DMS114 treated with DMSO at 0.1 percent for 48 hours (cell line): ENCODE measurements at regions not wholly inside any gene's neighbourhood (a gene's known extent, or its start where the extent isn't known, plus 50 kb on each side); places are given as distances from the start of the nearest gene placed in this dataset.

Source experiments
- DNase-seq: peaks from one replicate; lab custom pipeline; 2025; ENCODE audit not compliant: unreplicated experiment; lab: John Stamatoyannopoulos, UW

DNA sequence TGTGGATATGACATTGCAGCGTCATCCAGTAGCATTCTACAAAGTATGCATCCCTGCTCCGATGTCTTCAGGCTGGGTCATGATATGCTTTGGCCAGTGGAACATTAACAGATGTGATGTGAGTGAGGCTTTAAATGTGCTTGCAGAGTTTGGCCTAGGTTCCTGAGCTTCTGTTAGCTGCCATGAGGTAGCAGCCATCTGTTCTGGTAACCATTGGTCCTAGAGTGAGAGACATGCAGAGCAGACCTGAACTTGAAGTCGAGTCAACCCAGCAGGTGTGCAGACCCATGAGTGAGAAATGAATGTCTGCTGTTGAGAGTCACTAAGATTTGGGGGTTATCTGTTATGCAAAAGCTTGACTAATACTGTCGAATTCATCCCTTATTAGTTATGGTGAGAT, 73.8 kb upstream of the NABP1 start:
- no peak for DNase-seq

DNA sequence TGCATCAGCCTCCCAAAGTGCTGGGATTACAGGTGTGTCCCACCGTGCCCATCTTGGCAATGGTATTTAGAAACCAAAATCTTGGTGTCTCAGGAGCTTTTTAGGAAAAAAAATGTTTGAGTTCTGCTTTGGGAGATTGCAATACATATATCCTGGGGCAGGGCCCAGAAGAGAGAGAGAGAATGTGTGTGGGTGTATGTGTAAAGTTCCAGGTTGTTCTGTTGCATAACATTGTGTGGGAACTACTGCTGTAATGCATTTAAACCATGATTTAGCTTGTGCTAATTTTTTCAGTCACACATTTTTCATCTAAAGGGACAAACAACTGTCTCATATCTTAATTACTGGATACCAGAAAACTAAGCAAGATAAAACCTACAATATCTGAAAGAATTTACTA, 70.8 kb upstream of the NABP1 start:
- no peak for DNase-seq

DNA sequence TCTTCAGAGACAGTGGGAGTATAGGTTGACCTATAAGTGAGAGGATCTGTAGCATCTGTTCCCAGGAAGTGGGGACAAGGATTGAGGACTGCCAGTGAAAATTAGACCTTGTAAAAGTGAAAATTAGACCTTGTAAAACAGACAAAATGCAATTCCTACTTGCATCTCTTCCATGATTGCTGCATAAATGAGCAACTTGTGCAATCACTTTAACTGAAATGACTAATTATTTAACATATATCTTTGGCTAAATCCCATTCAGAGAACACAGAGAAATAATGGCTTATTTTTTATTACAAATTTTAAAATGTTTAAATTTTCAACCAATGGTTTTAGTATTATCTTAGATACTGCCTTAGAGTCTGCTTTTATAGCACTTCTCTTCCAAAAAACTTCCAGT, 67.2 kb upstream of the NABP1 start:
- no peak for DNase-seq

DNA sequence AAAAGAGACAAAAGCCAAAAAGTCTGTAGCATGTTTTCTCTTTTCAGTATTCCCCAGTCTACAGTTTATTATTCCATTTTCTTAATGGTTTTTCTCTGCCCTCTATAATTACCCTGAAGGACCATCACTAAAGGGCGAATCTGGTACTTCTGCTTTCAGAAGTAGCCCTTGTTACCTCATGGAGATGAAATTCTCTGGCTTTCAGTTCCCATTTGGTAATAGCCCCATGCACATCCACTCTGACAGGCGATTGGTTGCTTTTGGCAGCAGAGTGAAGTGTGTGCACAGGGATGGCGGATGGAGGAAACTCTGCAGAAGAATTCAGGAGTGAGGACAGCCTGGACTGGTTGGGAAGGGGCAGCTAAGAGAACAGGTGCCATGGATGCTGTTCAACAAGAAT, 66.3 kb upstream of the NABP1 start:
- no peak for DNase-seq

DNA sequence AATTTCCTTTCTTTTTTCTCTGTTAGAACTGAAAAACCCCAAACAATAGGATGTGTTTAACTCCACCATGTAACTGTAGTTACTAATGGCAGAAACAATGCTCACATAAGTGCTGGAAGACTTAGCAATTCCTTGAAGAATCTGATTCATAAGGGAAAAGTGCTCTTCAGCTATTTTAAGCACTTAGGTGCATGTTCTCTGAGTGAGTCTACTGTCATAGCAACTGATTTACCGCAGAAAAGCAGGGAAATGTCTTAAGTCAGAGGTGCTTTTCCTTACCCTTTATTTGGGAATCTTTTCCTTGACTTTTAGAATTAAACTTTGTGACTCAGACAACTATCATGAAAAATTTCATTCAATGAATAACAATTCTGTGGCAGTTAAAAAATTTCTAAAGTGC, 65.4 kb upstream of the NABP1 start:
- no peak for DNase-seq

DNA sequence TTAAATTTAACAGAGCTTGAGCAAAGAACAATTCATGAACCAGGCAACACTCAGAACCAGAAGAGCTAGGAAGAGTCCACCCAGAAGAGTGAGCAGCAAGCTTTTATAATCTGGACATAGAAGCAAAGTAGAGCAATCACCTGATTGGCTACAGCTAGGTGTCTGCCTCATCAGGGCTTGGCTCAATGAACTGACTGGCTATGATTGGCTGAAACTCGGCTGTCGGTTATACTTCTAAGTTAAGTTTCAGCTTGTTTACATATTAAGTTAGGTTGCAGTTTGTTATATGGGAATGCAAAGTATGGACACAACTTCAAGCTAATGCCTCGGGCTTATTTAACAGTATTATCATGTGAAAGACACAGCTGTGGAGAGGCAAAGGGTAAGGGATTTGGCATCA, 63.2 kb upstream of the NABP1 start:
- no peak for DNase-seq

DNA sequence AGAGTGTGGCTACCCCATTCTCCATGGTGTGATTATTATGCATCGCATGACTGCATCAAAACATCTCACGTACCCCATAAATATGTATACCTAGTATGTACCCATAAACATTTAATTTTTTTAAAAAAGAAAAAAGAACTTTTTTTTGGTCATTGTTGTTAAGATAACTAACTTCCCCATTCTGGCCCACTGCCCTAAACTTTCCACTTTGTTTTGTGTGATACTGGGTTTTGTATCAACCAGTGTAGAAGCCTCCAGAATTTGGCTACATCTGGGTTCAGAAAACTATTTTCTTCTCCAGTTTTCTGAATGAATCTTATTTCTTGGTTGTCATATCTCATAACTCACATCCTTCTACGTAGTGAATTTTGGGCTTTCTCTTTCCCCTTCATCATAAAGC, 62.3 kb upstream of the NABP1 start:
- no peak for DNase-seq

DNA sequence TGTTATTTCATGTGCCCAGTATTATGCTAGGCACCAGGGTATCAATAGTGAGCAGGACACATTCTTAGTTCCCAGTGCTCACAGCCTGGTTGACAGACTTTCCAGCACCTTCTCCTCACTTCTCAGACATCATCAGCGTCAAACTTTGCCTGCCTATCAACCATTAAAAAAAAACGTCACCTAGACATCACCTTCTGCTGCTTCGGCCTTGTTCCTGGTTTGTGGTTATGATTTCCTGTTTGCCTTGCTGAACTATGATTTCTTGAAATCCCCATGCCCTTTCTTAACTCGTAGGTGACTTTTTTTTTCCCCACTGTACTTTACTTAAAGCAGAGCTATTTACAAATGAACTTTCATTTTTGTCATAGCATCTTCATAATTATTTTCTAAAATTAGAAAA, 60.4 kb upstream of the NABP1 start:
- DNase-seq: no peak

DNA sequence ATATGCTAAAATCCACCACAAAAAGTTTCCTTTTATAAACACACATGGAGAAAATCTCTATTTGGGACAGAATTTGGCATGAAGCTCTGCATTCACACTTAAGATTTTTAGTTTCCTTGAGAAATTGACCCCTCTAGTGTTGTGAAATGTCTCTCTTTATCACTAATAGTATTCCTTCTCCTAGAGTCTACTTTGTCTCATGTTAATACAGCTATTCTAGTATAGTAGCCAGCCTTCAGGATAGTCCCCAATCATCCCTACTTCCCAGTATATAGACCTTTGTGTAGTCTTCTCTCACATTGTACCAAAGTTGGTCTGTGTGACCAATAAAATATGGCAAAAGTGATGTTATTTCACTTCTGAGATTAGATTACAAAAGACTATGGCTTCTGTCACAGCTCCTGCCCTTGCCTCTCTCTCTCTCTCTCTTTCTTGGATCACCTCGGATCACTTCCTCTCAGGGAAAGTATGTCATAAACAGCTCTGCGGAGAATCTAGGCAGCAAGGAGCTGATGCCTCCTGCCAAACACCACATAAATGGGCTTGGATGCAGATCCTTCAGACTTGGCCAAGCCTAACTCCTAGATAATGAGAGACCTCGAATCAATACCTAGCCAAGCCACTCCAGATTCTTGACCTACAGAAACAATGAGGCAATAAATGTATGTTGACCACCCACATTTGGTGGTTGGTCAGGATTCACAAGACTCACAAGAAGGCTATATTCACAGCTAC, 59.7 kb upstream of the NABP1 start:
- no peak for DNase-seq

DNA sequence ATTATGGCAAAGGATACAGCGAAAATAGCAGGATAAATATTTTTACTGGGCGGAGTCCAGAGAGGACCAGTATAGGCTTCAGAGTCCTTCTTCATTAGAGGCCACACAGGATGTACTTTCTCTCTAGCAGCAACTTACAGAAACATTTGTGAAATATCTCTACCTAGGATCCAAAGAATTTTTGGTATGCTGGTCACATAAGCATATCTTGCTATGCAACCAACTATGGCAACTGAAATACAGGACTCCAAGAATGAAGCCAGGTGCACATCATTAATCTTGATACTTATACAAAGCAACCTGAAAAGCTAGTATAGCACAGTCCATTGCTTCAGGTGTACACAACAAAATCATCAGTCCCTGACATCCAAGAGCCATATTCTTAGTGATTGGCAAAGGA, 59.1 kb upstream of the NABP1 start:
- DNase-seq: no peak

DNA sequence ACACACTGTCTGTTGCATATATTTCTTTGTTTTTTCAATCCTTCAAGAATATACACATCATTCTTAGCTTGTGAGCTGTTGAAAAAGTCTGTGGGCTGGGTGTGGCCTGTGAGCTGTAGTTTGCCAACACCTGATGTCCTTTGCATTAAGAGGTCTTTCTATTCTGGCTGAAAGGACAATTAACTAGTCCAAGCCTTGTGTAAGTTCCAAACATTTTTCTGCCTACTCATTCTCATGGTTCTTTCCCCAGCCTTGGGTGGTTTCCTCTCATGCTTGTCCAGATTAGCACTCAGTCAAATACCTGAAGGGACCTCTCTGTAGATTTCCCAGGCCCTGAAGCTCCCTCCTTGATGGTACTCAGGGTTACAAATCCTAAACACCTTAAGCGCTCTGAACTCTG, 57.8 kb upstream of the NABP1 start:
- no peak for DNase-seq

DNA sequence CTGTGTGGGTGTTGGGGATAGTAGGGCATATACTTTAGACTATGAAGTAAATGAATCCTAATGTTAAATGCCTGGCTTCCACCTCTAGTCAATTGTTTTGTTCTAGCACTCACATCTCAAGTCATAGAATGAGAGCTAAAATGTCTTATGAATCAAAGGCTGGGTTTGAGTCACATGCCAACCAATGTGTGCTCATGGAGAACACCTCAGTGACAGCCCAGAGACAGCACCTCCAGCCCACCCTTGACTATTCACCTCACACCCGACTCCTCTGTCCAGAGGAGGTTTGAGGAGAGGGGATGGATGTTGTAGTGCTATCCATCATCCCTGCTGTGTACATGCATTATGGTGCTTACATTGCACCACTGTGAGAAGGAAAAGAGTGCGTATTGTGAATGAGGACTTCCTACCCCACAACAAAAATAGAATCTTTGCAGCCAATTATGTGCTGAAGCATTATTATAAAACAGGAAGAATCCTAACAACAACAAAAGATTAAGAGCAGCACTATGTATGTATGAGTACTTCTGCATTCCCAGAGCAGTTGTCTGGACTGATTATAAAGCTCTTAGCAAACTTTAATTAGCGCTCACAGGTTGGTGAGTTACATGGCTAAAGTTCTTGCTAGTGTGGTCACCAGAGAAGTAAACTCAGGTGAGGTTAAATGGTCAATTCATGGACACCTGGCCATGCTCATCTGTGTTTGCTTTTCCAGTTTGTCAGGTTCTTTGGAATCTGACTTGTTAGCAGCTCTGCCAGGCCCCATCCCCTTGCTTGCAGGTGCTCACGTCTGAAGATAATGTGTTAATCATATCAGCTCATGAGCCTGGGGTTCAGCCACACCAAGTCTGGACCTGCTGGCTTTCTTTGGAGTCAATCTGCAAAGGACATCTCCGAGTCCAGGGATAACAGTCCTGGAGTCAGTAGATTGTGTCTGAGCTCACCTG, 55.3 kb upstream of the NABP1 start:
- DNase-seq: no peak

DNA sequence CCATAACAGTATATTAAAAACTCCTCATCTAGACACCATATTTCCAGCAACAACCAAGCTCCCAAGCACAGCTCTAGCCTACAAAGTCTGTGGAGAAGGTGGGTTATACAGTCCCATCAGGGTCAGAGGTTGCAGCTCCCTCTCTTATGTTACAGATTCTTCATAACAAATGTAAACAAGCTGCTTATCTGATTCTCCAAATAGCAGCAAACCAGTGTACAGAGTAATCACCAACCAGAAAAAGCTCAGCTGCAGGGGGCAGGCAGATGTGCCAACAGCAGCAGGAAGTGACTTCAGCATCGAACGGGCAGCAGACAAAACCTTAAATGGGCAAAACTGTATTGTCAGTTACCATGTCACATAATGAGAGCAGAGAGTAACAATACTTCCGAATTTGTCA, 52.9 kb upstream of the NABP1 start:
- no peak for DNase-seq

DNA sequence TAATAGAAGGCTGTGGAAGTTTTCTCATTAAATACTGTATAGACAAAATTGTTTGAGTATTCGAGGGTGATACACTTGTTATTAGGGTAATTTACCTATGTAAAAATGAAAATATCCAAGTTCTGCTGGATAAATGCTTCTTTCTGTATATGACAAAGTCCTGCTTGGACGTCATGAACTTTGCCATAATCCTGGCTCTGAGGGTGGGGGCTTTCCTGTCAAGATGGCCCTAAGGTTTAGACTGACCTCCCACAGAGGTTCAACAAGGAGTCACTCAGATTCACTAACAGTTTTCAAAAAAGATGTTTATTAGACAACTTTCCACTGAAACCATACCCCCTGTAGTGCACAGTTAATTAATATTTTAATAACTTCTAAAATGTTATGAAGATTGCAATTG, 52.5 kb upstream of the NABP1 start:
- DNase-seq: no peak

DNA sequence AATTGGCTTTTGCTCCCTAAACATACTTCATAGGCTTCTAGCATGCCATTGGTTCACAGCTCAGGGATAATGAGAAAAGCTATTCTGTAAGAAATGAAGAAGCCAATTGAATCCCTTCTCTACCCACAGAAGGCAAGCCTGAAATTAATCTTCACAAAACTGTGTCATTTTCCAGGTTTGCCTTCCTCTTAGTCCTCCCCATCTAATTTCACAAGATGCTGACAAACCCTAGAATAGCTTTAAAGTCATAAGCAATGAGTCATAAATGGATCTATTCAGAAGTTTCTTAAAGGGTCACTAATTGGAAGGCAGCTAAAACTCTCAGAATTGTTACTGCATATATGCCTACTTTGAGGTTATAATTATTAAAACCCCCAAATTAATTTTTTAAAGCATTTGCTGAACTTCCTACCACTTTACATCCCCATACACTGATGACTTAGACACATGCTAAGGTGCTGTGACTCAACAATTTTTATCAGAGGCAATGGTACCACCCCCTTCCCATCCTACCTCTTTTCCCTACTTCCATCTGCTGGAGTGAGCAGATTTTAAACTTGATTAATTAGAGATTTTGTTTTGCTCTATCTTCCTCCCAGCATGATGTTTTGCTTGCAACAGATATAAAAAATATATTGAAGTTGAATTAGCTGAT, 51.3 kb upstream of the NABP1 start:
- DNase-seq: no peak

DNA sequence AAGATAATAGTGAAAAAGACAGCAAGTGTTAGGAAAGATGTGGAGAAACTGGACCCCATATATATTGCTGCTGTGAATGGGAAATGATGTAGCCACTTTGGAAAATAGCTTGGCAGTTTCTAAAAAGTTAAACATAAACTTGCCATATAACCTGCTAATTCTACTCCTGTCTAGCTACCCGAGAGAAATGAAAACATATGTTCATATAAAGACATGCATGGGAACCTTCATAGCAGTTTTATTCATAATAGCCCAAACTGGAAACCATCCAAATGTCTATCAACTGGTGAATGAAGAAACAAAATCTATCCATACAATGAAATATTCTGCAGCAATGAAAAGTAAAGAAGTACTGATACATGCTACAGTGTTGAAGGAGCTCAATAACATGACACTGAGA, 50.4 kb upstream of the NABP1 start:
- no peak for DNase-seq
